Stomach (tissue), 8 donors: ENCODE measurements at regions not wholly inside any gene's neighbourhood (a gene's known extent, or its start where the extent isn't known, plus 50 kb on each side); places are given as distances from the start of the nearest gene placed in this dataset.

Source experiments
- DNase-seq, 2 donors: peaks; one replicate each; pipeline versions ENCODE4 v3.0.0 to v3.0.0-alpha.2; 2013 to 2019
- H3K27ac ChIP-seq, 5 donors: fragments of 200-600 bp in 4 of 5; sonication (generic) in 4 of 5; one replicate each; pipeline ENCODE4 v1.5.1; 2013 to 2019; ENCODE audit warnings: mild to moderate bottlenecking in 1 of 5, moderate library complexity in 1 of 5
- H3K27me3 ChIP-seq, 3 donors: fragments of 200-600 bp; sonication (generic); one replicate each; pipeline ENCODE4 v1.5.1; 2017 to 2019; ENCODE audit warnings: mixed run types in 1 of 3
- H3K36me3 ChIP-seq, 4 donors: fragments of 200-600 bp; sonication (generic); 1 replicate in 3 of 4; 2 replicates in 1 of 4; pipeline ENCODE4 v1.5.1; 2016 to 2019
- H3K4me1 ChIP-seq, 4 donors: fragments of 200-600 bp; sonication (generic); one replicate each; pipeline ENCODE4 v1.5.1; 2016 to 2019
- H3K4me3 ChIP-seq, 4 donors: fragments of 200-600 bp; sonication (generic) in 3 of 4; one replicate each; pipeline ENCODE4 v1.5.1; 2016 to 2019; ENCODE audit warnings: mild to moderate bottlenecking in 1 of 4
- H3K9me3 ChIP-seq, 4 donors: fragments of 200-600 bp; sonication (generic); one replicate each; pipeline ENCODE4 v1.5.1; 2016 to 2019
- CTCF ChIP-seq, 7 experiments: fragments of 450-650 bp in 4 of 7; fragments of 200-600 bp in 3 of 7; sonication (generic) in 3 of 7; IDR thresholded peaks; one replicate each; pipeline ENCODE4 v1.5.1; 2016 to 2019; ENCODE audit warnings: antibody characterized with exemption in 7 of 7, control low read depth in 2 of 7, mild to moderate bottlenecking in 1 of 7
- EP300 ChIP-seq: sonication (generic); formaldehyde crosslinking; IDR thresholded peaks from one replicate; pipeline ENCODE4 v1.6.1; 2017; ENCODE audit warnings: antibody characterized with exemption
- POLR2A ChIP-seq, 4 donors: fragments of 450-650 bp; IDR thresholded peaks; one replicate each; pipeline ENCODE4 v1.6.1; 2016; ENCODE audit warnings: antibody characterized with exemption in 4 of 4, control low read depth in 2 of 4, mild to moderate bottlenecking in 1 of 4, moderate library complexity in 1 of 4
- POLR2AphosphoS5 ChIP-seq, 3 donors: sonication (generic); formaldehyde crosslinking; IDR thresholded peaks; one replicate each; pipeline ENCODE4 v1.6.1; 2016; ENCODE audit warnings: antibody characterized with exemption in 3 of 3
- WGBS, 5 donors: extraction: QIAGEN DNeasy Blood & Tissue Kit in 3 of 5; methylation state at CpG; one replicate each; pipeline versions ENCODE4 v1.1.5 to v1.1.7; 2013 to 2018; 5-methylcytosine and 5-hydroxymethylcytosine counted together
- intact Hi-C: fragments of 100-400 bp; cut with DNase I; formaldehyde crosslinking; loops from one replicate; pipeline ENCODE4 v1.15.1; 2023; ENCODE audit warnings: low total_unique reads
- donor health status: healthy with polysubstance abuse.
- donor health status: Bipolar disorder and iron deficiency.
- donor health status: healthy.

- TF ChIP-seq POLR2A (IDR thresholded peaks at IDR 0.05) (no peak), CTCF (IDR thresholded peaks at IDR 0.05) (no peak), POLR2AphosphoS5 (IDR thresholded peaks at IDR 0.05) (no peak), EP300 (no peak)
- intact Hi-C loops = no loop called here
- no peak overlapping the region for H3K27ac ChIP-seq
- no peak for DNase-seq
- no peaks in the 10 kb centered on the region for H3K4me1 ChIP-seq
- H3K9me3 ChIP-seq = no peaks in the 10 kb centered on the region
- 43 to 84% (median 50%) methylated on average over 1 of the region's 1 CpG; no CpG with 5 or more reads in 2 of the 5 donors for WGBS, 5 donors
- H3K4me3 ChIP-seq = no peak overlapping the region
- H3K36me3 ChIP-seq = no peaks in the 10 kb centered on the region
- no peaks in the 10 kb centered on the region for H3K27me3 ChIP-seq
These were observed 375.5 kb upstream of the RBMY1B start for GRCh38 chrY:21135591-21135990.

GRCh38 chrY:21138056-21138758 is 372.9 kb upstream of the RBMY1B start:
- H3K27ac ChIP-seq = no peak overlapping the region
- WGBS, 5 donors = 5 to 60% (median 12%) methylated on average over 1 of the region's 1 CpG; no CpG with 5 or more reads in 2 of the 5 donors
- no peak for DNase-seq
- no peaks in the 10 kb centered on the region for H3K36me3 ChIP-seq
- H3K4me1 ChIP-seq = no peaks in the 10 kb centered on the region
- TF ChIP-seq CTCF (IDR thresholded peaks at IDR 0.05) (no peak), EP300 (no peak), POLR2A (IDR thresholded peaks at IDR 0.05) (no peak), POLR2AphosphoS5 (IDR thresholded peaks at IDR 0.05) (no peak)
- H3K27me3 ChIP-seq = no peaks in the 10 kb centered on the region
- H3K4me3 ChIP-seq = no peak overlapping the region
- intact Hi-C loops = no loop called here
- H3K9me3 ChIP-seq = no peaks in the 10 kb centered on the region

GRCh38 chrY:21146331-21146730 is 364.8 kb upstream of the RBMY1B start:
- intact Hi-C loops = no loop called here
- Histone ChIP-seq H3K9me3 (no peaks in the 10 kb centered on the region), H3K27me3 (no peaks in the 10 kb centered on the region), H3K4me3 (no peak overlapping the region), H3K4me1 (no peaks in the 10 kb centered on the region), H3K36me3 (no peaks in the 10 kb centered on the region), H3K27ac (no peak overlapping the region)
- DNase-seq = no peak
- WGBS, 5 donors = 38 to 83% (median 50%) methylated on average over 1 of the region's 1 CpG; no CpG with 5 or more reads in 2 of the 5 donors
- TF ChIP-seq POLR2AphosphoS5 (IDR thresholded peaks at IDR 0.05) (no peak), EP300 (no peak), POLR2A (IDR thresholded peaks at IDR 0.05) (no peak), CTCF (IDR thresholded peaks at IDR 0.05) (no peak)

- DNase-seq = no peak
- H3K27ac ChIP-seq = no peak overlapping the region
- TF ChIP-seq EP300 (no peak), CTCF (IDR thresholded peaks at IDR 0.05) (no peak), POLR2A (IDR thresholded peaks at IDR 0.05) (no peak), POLR2AphosphoS5 (IDR thresholded peaks at IDR 0.05) (no peak)
- no peaks in the 10 kb centered on the region for H3K36me3 ChIP-seq
- intact Hi-C loops = no loop called here
- H3K27me3 ChIP-seq = no peaks in the 10 kb centered on the region
- H3K4me1 ChIP-seq = no peaks in the 10 kb centered on the region
- no peak overlapping the region for H3K4me3 ChIP-seq
- no peaks in the 10 kb centered on the region for H3K9me3 ChIP-seq
These were observed 361.2 kb upstream of the RBMY1B start for GRCh38 chrY:21149971-21150370.
